ENCODE measurements at regions not wholly inside any gene's neighbourhood (a gene's known extent, or its start where the extent isn't known, plus 50 kb on each side); places are given as distances from the start of the nearest gene placed in this dataset.
A peak's percentile ranks its signal among the peaks of the same experiment; 100 is the strongest.
"Not testable (repeated sequence)": the region's sequence is repeated elsewhere in the genome, so short reads cannot be mapped to it uniquely, and the experiment has no call there.

DNA sequence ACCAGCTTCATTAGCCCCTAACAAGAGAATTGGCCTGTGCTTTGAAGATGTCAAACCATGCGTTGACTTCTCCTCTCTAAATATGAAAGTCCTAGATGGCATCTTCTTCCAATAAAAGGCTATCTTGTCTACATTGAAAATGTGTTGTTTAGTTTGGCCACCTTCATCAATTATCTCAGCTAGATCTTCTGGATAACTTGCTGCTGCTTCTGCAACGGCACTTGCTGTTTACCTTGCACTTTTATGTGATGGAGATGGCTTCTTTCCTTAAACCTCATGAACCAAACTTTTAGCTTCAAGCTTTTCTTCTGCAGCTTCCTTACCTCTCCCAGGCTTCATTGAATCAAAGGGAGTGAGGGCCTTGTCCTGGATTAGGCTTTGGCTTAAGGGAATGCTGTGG lies 58.6 kb upstream of the CSNK1E start:
- H3K4me3 ChIP-seq; H3K27me3 ChIP-seq; H3K36me3 ChIP-seq (replicated peaks in 1 of 2; ENCODE audit: insufficient read depth in 1 of 2, low read depth in 2 of 2); H3K9me3 ChIP-seq; DNase-seq; H3K27ac ChIP-seq; ATAC-seq; H3K4me1 ChIP-seq; intact Hi-C loops (cut with DNase I): not testable (repeated sequence)
- 90 to 94% methylated on average over 2 of the region's 2 CpGs for WGBS, 2 donors

DNA sequence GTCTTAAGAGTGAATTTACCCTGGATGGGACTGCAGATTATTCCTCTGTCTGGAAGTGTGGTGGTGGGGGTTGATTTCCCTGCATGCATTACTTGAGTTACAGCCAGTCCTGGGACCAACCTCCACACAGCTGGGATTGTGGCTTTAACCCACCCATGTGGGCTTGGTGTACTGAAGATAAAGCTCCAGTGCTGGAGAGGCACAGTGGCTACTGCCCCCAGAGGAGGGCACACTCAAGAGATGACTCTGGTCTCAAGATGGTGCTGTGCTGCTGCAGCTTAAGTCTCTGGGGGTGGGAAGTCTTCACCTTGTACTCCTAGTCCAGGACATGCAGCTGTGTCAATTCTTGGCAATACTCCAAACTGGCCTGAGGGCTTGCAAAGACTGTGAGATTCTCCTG lies 57.8 kb upstream of the CSNK1E start:
- ATAC-seq; H3K27me3 ChIP-seq; H3K4me3 ChIP-seq; H3K4me1 ChIP-seq; H3K9me3 ChIP-seq; H3K27ac ChIP-seq; DNase-seq; H3K36me3 ChIP-seq (replicated peaks in 1 of 2; ENCODE audit: insufficient read depth in 1 of 2, low read depth in 2 of 2); intact Hi-C loops (cut with DNase I): not testable (repeated sequence)

DNA sequence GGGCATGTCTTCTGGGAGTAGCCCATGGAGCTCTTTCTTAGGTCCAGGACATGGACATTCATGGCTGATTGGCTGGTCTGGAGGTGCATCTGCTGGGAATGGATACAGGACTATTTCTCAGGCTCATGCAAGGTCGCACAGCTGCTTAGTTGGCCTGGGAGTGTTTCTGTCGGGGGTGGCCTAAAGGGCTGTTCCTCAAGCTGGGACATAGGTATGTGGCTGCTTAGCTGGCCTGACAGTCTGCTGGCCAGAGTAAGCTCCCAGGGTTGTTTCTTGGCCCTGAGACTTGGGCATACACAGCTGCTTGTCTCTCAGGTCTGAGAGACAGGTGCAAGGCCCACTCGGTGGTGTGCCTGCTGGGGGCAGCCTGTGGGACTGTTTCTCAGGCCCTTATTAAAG lies 57.2 kb upstream of the CSNK1E start:
- H3K27me3 ChIP-seq; H3K9me3 ChIP-seq; H3K4me1 ChIP-seq; H3K36me3 ChIP-seq (replicated peaks in 1 of 2; ENCODE audit: insufficient read depth in 1 of 2, low read depth in 2 of 2); intact Hi-C loops (cut with DNase I); H3K4me3 ChIP-seq; ATAC-seq: not testable (repeated sequence)
- 32% methylated on average over 3 of the region's 3 CpGs; no CpG with 5 or more reads in 1 of the 2 donors for WGBS, 2 donors
- peak overlapping the region in 1 of 4 donors; percentile 21 for H3K27ac ChIP-seq
- DNase-seq = peak in 3 of 4 donors; percentile 33 to 65 (median 37)

DNA sequence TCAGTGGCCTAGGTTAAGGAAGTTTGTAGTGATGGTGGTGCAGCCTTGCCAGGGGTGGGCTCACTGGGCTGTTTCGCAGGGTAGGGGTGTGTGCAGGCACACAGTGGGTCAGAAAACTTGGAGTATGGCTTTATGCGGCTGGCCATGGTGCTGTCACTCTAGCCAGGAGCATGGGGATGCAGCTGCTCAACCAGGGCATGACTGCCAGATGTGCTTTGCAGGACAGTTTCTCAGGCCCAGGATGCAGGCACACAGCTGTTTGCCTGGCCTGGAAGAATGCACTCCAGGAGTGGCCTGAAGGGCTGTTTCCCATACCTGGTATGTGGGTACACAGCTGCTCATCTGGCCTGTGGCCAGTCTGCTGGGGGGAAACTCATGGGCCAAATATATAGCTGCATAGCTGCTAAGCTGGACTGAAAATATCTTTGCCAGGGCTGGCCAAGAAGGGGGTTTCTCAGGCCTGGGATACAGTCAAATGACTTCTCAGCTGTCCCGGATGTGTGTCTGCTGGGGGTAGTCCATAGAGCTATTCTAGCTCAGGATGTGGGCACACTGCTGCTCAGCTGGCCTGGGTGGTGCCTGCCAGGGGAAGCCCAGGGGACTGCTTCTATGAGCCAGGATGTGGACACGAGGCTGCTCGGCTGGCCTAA lies 56.7 kb upstream of the CSNK1E start:
- 80 to 100% methylated on average over 2 to 3 of the region's 5 CpGs for WGBS, 2 donors
- H3K4me1 ChIP-seq; H3K9me3 ChIP-seq; H3K4me3 ChIP-seq; H3K27me3 ChIP-seq; H3K36me3 ChIP-seq (replicated peaks in 1 of 2; ENCODE audit: insufficient read depth in 1 of 2, low read depth in 2 of 2); intact Hi-C loops (cut with DNase I); ATAC-seq: not testable (repeated sequence)
- DNase-seq = peak in 3 of 4 donors; percentile 22 to 71 (median 53)
- peak overlapping the region in 1 of 4 donors; percentile 21 for H3K27ac ChIP-seq

DNA sequence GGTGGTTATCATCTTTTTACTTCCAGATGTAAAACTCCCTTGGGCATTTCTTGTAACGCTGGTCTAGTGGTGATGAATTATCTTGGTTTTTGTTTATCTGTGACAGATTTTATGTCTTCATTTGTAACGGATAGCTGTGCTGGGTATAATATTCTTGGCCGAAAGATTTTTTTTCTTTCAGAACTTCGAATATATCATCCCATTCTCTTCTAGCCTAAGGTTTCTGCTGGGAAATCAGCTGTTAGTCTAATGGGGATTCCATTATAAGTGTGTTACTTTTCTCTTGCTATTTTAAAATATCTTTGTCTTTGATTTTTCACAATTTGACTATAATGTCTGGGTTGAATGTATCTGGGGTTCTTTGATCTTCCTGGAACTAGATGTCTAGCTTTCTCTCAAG lies 55.4 kb upstream of the CSNK1E start:
- ATAC-seq; DNase-seq; H3K27ac ChIP-seq; intact Hi-C loops (cut with DNase I); H3K36me3 ChIP-seq (replicated peaks in 1 of 2; ENCODE audit: insufficient read depth in 1 of 2, low read depth in 2 of 2); H3K9me3 ChIP-seq; H3K4me3 ChIP-seq; H3K27me3 ChIP-seq; H3K4me1 ChIP-seq: not testable (repeated sequence)
- WGBS, 2 donors = 95 to 97% methylated on average over 4 of the region's 4 CpGs

DNA sequence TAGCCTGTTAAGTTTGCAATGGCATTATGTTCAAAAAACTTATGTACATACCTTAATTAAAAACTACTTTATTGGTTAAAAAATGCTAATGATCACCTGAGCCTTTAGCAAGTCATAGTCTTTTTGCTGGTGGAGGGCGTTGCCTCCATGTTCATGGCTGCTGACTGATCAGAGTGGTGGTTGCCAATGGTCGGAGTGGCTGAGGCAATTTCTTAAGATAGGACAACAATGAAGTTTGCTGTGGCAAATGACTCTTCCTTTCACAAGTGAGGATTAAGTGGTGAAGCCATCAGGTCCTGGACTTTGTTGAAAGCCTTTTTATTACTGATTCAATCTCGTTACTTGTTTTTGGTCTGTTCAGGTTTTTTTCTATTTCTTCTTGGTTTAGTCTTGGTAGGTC lies 53.3 kb upstream of the CSNK1E start:
- H3K4me1 ChIP-seq; DNase-seq; intact Hi-C loops (cut with DNase I); H3K4me3 ChIP-seq; H3K27me3 ChIP-seq; H3K27ac ChIP-seq; H3K36me3 ChIP-seq (replicated peaks in 1 of 2; ENCODE audit: insufficient read depth in 1 of 2, low read depth in 2 of 2); H3K9me3 ChIP-seq; ATAC-seq: not testable (repeated sequence)
- WGBS, 2 donors = 86 to 98% methylated on average over 2 to 3 of the region's 3 CpGs

DNA sequence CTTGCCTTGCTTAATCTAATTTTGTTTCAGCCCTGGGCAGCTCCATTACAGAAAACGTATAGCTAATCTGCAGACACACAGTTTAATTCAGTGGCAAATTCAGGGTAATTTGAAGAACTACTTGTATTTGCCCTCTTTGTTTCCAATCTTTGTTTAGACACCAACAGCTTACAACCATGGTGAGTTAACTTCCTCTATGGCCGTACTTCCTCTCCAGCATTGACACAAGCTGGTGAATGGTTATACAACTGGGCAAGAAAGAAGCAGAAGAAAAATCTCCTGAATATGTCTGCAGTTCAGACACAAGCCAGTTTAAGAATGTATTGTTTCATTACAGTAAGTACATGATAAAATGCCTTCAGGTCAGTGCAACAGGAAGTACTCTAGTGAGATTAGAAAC lies 51.9 kb upstream of the CSNK1E start:
- DNase-seq; H3K4me3 ChIP-seq; H3K27ac ChIP-seq; ATAC-seq; H3K27me3 ChIP-seq; H3K4me1 ChIP-seq; H3K9me3 ChIP-seq; intact Hi-C loops (cut with DNase I); H3K36me3 ChIP-seq (replicated peaks in 1 of 2; ENCODE audit: insufficient read depth in 1 of 2, low read depth in 2 of 2): not testable (repeated sequence)
- 29 to 78% methylated on average over 1 to 2 of the region's 2 CpGs for WGBS, 2 donors

Measured in body of pancreas (tissue), 4 donors.